ENCODE measurements at regions not wholly inside any gene's neighbourhood (a gene's known extent, or its start where the extent isn't known, plus 50 kb on each side); places are given as distances from the start of the nearest gene placed in this dataset.

DNA sequence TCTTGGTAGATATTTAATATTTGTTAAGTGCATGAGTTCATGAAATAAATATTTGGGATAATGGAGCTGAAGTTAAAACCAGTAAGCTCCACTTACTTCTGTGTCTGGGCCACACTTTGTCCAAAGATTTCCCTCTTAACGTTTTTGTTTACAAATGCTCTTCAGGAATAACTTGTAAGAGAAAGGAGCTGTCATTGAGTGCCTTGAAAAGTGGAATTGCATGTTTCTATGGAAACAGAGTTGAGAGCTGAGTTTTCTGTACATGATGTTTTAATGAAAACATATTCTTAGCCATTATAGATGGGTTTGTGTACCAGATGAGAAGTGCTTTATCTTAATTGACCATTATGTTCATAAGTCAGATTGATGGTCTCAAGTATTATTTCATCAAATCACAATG, 1045.4 kb upstream of the EEF2KMT start:
- no peak for TF ChIP-seq CTCF (IDR thresholded peaks at IDR 0.05; ENCODE audit: low read depth, low read length)
- no peak for DNase-seq (ENCODE audit: extremely low read depth, low read depth)

DNA sequence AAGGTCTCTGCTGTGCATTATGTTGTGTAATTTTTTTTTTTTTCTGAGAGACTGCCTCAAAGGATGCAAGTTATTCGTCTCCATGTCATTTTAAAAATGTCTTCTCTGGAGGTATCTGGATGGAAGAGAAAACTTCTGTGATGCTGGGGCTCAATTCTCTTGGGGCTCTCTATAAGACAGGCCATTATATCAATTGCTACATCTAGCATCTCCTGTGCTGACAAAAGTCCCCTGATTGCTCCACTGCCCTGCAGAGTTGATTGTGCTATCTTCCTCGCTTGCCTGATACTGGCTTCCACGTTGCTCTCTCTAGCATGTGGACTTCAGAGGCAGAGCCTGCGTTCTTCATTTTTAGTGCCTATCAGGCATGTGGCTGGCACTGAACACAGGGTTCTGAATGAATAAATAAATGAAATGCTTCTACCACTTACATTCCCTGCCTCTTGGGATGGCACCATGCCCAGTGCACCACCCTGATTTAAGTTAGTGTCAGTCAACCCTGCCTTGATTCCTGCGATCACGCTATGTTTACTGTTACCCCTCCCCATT, 1035.5 kb upstream of the EEF2KMT start:
- no peak for DNase-seq (ENCODE audit: extremely low read depth, low read depth)
- no peak for TF ChIP-seq CTCF (IDR thresholded peaks at IDR 0.05; ENCODE audit: low read depth, low read length)

DNA sequence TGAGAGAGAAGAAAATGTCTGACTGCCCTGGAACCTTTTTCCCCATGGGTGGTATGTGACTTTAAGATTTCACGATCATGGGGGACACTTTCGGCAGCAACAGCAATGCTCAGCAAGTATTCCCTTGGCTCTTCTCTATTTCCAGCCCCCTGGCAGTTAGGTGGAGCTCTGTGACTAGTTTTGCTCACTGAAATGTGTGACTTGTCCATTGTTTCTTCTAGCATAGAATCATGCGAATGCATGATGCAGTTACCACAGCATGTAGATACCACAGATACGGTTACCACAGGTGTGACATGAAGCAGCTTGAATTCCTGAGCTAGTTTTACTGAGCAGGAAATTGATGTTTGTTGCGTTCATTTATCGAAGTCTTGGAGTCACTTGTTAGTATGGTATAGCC, 1034.5 kb upstream of the EEF2KMT start:
- no peak for DNase-seq (ENCODE audit: extremely low read depth, low read depth)
- no peak for TF ChIP-seq CTCF (IDR thresholded peaks at IDR 0.05; ENCODE audit: low read depth, low read length)

GRCh38 chr16:6131526-6132050, 1034.0 kb upstream of the EEF2KMT start:
- no peak for TF ChIP-seq CTCF (IDR thresholded peaks at IDR 0.05; ENCODE audit: low read depth, low read length)
- no peak for DNase-seq (ENCODE audit: extremely low read depth, low read depth)

- DNase-seq (ENCODE audit: extremely low read depth, low read depth), result no peak
Measured at GRCh38 chr16:6125483-6126259, 1028.1 kb upstream of the EEF2KMT start.

DNA sequence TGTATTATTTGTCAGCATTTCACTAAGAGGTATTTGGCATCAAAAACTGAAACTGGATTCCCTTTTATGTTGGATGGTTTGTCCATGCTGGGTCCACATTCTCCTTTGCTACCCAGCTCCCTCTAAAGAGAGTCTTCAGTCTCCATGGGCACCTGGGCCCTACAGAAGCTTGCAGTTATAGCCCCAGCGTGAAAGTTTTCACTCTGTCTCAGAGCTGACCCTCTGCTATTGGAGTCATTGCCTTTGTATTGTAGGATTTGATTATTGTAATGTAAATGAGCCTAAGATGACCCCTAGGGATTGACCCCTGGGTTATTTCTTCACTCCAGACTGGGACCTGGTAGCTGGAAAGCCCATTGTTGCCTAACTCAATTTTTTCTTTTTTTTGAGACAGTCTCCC, 1026.5 kb upstream of the EEF2KMT start:
- TF ChIP-seq CTCF (IDR thresholded peaks at IDR 0.05; ENCODE audit: low read depth, low read length), result no peak
- no peak for DNase-seq (ENCODE audit: extremely low read depth, low read depth)

More at GRCh38 chr16:6125483-6126259, 1028.1 kb upstream of the EEF2KMT start:
- TF ChIP-seq CTCF (IDR thresholded peaks at IDR 0.05; ENCODE audit: low read depth, low read length), result no peak

DNA sequence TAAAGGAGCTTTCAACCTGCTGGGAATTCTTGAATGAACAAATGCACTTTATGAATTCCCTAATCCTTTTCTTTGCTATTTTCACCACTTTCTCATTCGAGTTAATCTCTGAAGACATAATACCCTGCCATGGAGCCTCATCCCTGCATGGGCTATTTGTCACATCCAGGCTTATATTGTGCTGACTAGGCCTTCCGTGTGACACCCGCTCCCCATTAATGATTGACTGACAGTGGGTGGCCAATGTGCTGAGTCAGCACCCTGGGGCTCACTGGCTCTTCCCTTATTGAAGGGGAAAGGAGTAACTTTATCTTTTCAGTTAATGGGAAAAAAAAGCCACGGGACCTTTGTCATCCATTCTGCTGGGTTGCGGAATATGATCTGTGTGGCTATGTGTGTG, 1024.8 kb upstream of the EEF2KMT start:
- TF ChIP-seq CTCF (IDR thresholded peaks at IDR 0.05; ENCODE audit: low read depth, low read length), result no peak
- DNase-seq (ENCODE audit: extremely low read depth, low read depth), result no peak
